ENCODE measurements at regions not wholly inside any gene's neighbourhood (a gene's known extent, or its start where the extent isn't known, plus 50 kb on each side); places are given as distances from the start of the nearest gene placed in this dataset.
"Not testable (repeated sequence)": the region's sequence is repeated elsewhere in the genome, so short reads cannot be mapped to it uniquely, and the experiment has no call there.

GRCh38 chr4:107497054-107497453, 223.0 kb downstream of the PAPSS1 start:
- Histone ChIP-seq H3K27ac (no peak overlapping the region), H3K4me3 (no peak overlapping the region)
- no peak for DNase-seq (ENCODE audit: low spot score)
- TF ChIP-seq, protein P1, sequence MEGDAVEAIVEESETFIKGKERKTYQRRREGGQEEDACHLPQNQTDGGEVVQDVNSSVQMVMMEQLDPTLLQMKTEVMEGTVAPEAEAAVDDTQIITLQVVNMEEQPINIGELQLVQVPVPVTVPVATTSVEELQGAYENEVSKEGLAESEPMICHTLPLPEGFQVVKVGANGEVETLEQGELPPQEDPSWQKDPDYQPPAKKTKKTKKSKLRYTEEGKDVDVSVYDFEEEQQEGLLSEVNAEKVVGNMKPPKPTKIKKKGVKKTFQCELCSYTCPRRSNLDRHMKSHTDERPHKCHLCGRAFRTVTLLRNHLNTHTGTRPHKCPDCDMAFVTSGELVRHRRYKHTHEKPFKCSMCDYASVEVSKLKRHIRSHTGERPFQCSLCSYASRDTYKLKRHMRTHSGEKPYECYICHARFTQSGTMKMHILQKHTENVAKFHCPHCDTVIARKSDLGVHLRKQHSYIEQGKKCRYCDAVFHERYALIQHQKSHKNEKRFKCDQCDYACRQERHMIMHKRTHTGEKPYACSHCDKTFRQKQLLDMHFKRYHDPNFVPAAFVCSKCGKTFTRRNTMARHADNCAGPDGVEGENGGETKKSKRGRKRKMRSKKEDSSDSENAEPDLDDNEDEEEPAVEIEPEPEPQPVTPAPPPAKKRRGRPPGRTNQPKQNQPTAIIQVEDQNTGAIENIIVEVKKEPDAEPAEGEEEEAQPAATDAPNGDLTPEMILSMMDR (IDR thresholded peaks at IDR 0.05), result no peak

DNA sequence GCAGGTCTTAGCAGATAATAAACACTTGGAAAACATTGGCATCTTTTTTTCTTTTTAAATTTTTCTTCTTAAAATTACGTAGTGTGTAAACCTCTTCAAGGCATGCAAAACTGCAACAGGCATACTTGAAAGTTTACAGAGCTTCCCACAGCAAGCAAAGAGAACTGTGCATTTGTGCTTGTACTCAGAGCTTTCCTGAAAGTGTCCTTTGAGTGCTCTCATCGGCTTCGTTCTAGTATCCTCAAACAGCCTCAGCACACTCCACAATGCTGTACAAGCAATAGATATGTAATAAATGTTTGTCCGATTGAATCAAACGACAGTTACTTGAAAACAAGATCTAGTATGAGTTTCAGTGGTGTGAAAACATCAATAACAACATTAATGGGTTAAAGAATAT, 227.5 kb downstream of the PAPSS1 start:
- Histone ChIP-seq H3K4me3 (no peak overlapping the region), H3K27ac (no peak overlapping the region)
- TF ChIP-seq, protein P1 (IDR thresholded peaks at IDR 0.05), result no peak
- DNase-seq (ENCODE audit: low spot score), result no peak

DNA sequence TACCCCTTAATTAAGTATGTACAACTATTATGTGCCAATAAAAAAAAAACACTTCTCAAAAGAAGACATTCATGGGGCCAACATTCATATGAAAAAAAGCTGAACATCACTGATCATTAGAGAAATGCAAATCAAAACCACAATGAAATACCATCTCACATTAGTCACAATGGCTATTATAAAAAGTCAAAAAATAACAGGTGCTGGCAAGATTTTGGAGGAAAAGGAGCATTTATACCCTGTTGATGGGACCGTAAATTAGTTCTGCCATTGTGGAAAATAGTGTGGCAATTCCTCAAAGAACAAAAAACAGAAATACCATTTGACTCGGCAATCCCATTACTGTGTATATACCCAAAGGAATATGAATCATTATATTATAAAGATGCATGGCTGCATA, 229.9 kb downstream of the PAPSS1 start:
- Histone ChIP-seq H3K27ac (no peak overlapping the region), H3K4me3 (no peak overlapping the region)
- DNase-seq (ENCODE audit: low spot score), result no peak
- TF ChIP-seq, protein P1 (IDR thresholded peaks at IDR 0.05), result no peak

GRCh38 chr4:107483621-107484020, 236.4 kb downstream of the PAPSS1 start:
- not testable (repeated sequence) for DNase-seq (ENCODE audit: low spot score); H3K4me3 ChIP-seq; H3K27ac ChIP-seq

DNA sequence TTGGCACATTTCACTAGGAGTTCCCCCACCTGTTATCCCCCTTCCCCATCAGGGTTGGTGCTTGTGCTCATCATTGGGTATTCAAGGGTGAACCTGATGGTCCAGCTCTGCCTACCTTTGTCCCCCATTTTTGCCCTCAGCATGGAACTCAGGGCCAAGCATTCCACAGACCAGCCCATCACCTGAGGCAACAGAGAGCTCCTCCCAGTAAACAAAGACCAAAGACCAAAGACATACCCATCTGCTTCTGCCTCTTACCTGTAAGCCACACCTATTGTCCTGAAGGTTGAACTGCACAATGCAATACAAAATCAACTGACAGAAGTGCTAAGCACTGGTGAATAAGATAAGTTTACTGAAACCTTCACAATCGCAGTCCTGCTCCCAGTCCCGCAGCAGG, 237.5 kb downstream of the PAPSS1 start:
- Histone ChIP-seq H3K4me3 (no peak overlapping the region), H3K27ac (no peak overlapping the region)
- TF ChIP-seq, protein P1 (IDR thresholded peaks at IDR 0.05), result no peak
- no peak for DNase-seq (ENCODE audit: low spot score)

DNA sequence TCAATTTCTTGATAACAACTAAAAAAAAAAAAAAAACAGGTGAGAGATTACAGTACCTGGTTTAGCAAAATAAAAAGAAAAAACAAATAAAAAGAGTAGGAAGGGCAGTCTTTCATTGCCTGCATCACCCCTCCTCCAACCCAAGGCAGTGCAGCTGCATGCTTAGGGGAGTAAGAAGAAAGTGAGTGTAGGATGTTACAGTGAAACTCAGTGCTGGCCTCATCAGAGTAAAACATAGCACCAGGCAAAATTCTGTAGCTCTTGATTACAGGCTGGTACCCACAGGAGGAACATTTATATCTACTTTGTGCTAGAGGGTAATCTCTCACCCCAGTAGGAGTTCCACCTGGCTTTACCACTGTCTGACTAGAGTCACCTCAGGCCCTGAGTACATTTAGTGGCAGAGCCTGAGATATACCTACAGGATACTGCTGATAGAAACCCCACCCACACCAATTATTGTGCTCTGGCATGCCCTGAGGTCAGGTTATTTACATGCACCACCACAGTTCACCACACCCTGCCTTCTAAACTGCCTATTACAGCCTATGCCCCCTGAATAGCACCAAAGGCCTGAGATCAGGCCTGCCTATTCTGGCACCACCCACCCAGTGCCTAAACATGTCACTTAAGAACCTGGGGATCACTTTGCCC, 241.6 kb downstream of the PAPSS1 start:
- H3K27ac ChIP-seq, result no peak overlapping the region
- TF ChIP-seq, protein P1 (IDR thresholded peaks at IDR 0.05), result no peak
- no peak overlapping the region for H3K4me3 ChIP-seq
- DNase-seq (ENCODE audit: low spot score), result no peak

GRCh38 chr4:107473126-107473525, 246.9 kb downstream of the PAPSS1 start:
- DNase-seq (ENCODE audit: low spot score), result no peak
- Histone ChIP-seq H3K4me3 (no peak overlapping the region), H3K27ac (no peak overlapping the region)
- TF ChIP-seq, protein P1 (IDR thresholded peaks at IDR 0.05), result no peak

All from coronary artery (tissue), 2 donors.